ENCODE measurements at regions not wholly inside any gene's neighbourhood (a gene's known extent, or its start where the extent isn't known, plus 50 kb on each side); places are given as distances from the start of the nearest gene placed in this dataset.

- WGBS: 85% methylated on average over 4 of the region's 4 CpGs
These were observed 393.3 kb downstream of the KIF4B start for GRCh38 chr5:155406815-155407214.

GRCh38 chr5:155408465-155408864 lies 394.9 kb downstream of the KIF4B start:
- TF ChIP-seq GABPA (IDR thresholded peaks at IDR 0.05 in 1 of 2, conservative IDR thresholded peaks at IDR 0.05 in 1 of 2) (no peak), EGR1 (IDR thresholded peaks at IDR 0.05; ENCODE audit: low read depth in 2 of 2) (no peak)

More at GRCh38 chr5:155406815-155407214, 393.3 kb downstream of the KIF4B start:
- TF ChIP-seq GABPA (IDR thresholded peaks at IDR 0.05 in 1 of 2, conservative IDR thresholded peaks at IDR 0.05 in 1 of 2): no peak
- Histone ChIP-seq H3K27me3 (ENCODE audit: control insufficient read depth in 4 of 4, insufficient read depth in 4 of 4, low read length in 3 of 4) (no peaks in the 10 kb centered on the region), H3K36me3 (ENCODE audit: control insufficient read depth in 4 of 4, insufficient read depth in 3 of 4, low read depth in 1 of 4, low read length in 3 of 4) (no peaks in the 10 kb centered on the region), H3K4me1 (ENCODE audit: control insufficient read depth in 4 of 4, insufficient read depth in 4 of 4, low read length in 3 of 4) (no peaks in the 10 kb centered on the region), H3K27ac (ENCODE audit: low read depth in 1 of 2, low read length in 2 of 2) (no peak overlapping the region), H3K9ac (ENCODE audit: low read depth in 1 of 2, low read length in 2 of 2) (no peak overlapping the region), H3K9me3 (ENCODE audit: control insufficient read depth in 4 of 4, low read length in 3 of 4) (peaks cover 0 to 10% (median 0%) of the 10 kb centered on the region in 4 donors), H3K4me3 (ENCODE audit: low read depth in 1 of 3, low read length in 3 of 3) (no peak overlapping the region)
- no peak for DNase-seq (ENCODE audit: low spot score)

GRCh38 chr5:155416765-155417164 lies 403.2 kb downstream of the KIF4B start:
- Histone ChIP-seq H3K4me1 (ENCODE audit: control insufficient read depth in 4 of 4, insufficient read depth in 4 of 4, low read length in 3 of 4) (peaks cover 0 to 9% (median 4%) of the 10 kb centered on the region in 4 donors), H3K36me3 (ENCODE audit: control insufficient read depth in 4 of 4, insufficient read depth in 3 of 4, low read depth in 1 of 4, low read length in 3 of 4) (no peaks in the 10 kb centered on the region), H3K9me3 (ENCODE audit: control insufficient read depth in 4 of 4, low read length in 3 of 4) (no peaks in the 10 kb centered on the region), H3K27me3 (ENCODE audit: control insufficient read depth in 4 of 4, insufficient read depth in 4 of 4, low read length in 3 of 4) (no peaks in the 10 kb centered on the region), H3K27ac (ENCODE audit: low read depth in 1 of 2, low read length in 2 of 2) (no peak overlapping the region), H3K4me3 (ENCODE audit: low read depth in 1 of 3, low read length in 3 of 3) (no peak overlapping the region), H3K9ac (ENCODE audit: low read depth in 1 of 2, low read length in 2 of 2) (no peak overlapping the region)
- no peak for TF ChIP-seq FOXA2 (IDR thresholded peaks at IDR 0.05)
- TF ChIP-seq HNF4A (conservative IDR thresholded peaks at IDR 0.05): no peak
- TF ChIP-seq EGR1 (IDR thresholded peaks at IDR 0.05; ENCODE audit: low read depth in 2 of 2): no peak
- no peak for TF ChIP-seq MAX (IDR thresholded peaks at IDR 0.05)
- no peak for TF ChIP-seq JUND (IDR thresholded peaks at IDR 0.05)
- TF ChIP-seq CTCF (IDR thresholded peaks at IDR 0.05; ENCODE audit: low read depth, low read length, missing input control): no peak
- TF ChIP-seq RAD21 (IDR thresholded peaks at IDR 0.05): no peak
- TF ChIP-seq SP1 (IDR thresholded peaks at IDR 0.05): no peak
- TF ChIP-seq TAF1 (conservative IDR thresholded peaks at IDR 0.05): no peak
- no peak for TF ChIP-seq ZBTB33 (IDR thresholded peaks at IDR 0.05)
- no peak for TF ChIP-seq HNF4G (IDR thresholded peaks at IDR 0.05)
- TF ChIP-seq REST (IDR thresholded peaks at IDR 0.05): no peak
- TF ChIP-seq GABPA (IDR thresholded peaks at IDR 0.05 in 1 of 2, conservative IDR thresholded peaks at IDR 0.05 in 1 of 2): no peak
- TF ChIP-seq FOXA1 (IDR thresholded peaks at IDR 0.05): no peak
- no peak for TF ChIP-seq ATF3 (IDR thresholded peaks at IDR 0.05)
- TF ChIP-seq NR2F2 (IDR thresholded peaks at IDR 0.05): no peak
- TF ChIP-seq RXRA (IDR thresholded peaks at IDR 0.05): no peak
- no peak for TF ChIP-seq YY1 (IDR thresholded peaks at IDR 0.05)
- no peak for DNase-seq (ENCODE audit: low spot score)
- WGBS: 92% methylated on average over 1 of the region's 1 CpG

More at GRCh38 chr5:155408465-155408864, 394.9 kb downstream of the KIF4B start:
- no peak for DNase-seq (ENCODE audit: low spot score)
- Histone ChIP-seq H3K36me3 (ENCODE audit: control insufficient read depth in 4 of 4, insufficient read depth in 3 of 4, low read depth in 1 of 4, low read length in 3 of 4) (no peaks in the 10 kb centered on the region), H3K9me3 (ENCODE audit: control insufficient read depth in 4 of 4, low read length in 3 of 4) (peaks cover 0 to 8% (median 0%) of the 10 kb centered on the region in 4 donors), H3K4me1 (ENCODE audit: control insufficient read depth in 4 of 4, insufficient read depth in 4 of 4, low read length in 3 of 4) (no peaks in the 10 kb centered on the region), H3K27me3 (ENCODE audit: control insufficient read depth in 4 of 4, insufficient read depth in 4 of 4, low read length in 3 of 4) (no peaks in the 10 kb centered on the region), H3K4me3 (ENCODE audit: low read depth in 1 of 3, low read length in 3 of 3) (no peak overlapping the region), H3K27ac (ENCODE audit: low read depth in 1 of 2, low read length in 2 of 2) (no peak overlapping the region), H3K9ac (ENCODE audit: low read depth in 1 of 2, low read length in 2 of 2) (no peak overlapping the region)
- WGBS: 85% methylated on average over 5 of the region's 5 CpGs

All from liver (tissue), 8 donors.